H1 (cell line): ENCODE measurements at regions not wholly inside any gene's neighbourhood (a gene's known extent, or its start where the extent isn't known, plus 50 kb on each side); places are given as distances from the start of the nearest gene placed in this dataset.

Source experiments
- CBX5 ChIP-seq: fragments of 300-800, 300-1000 bp; sonication (generic); IDR thresholded peaks from 2 replicates; pipeline ENCODE4 v1.7.1; 2016; ENCODE audit warnings: antibody characterized with exemption, low read length, low read depth
- PHF8 ChIP-seq: fragments of 200-600 bp; sonication (generic); conservative IDR thresholded peaks from 2 replicates; pipeline ENCODE4 v1.7.1; 2012; ENCODE audit warnings: low read depth, mild to moderate bottlenecking, inconsistent platforms, low read length, moderate library complexity
- RBBP5 ChIP-seq: IDR thresholded peaks from 2 replicates; pipeline ENCODE4 v1.7.1; 2012; ENCODE audit warnings: low read depth, mild to moderate bottlenecking, inconsistent platforms, low read length, moderate library complexity, borderline replicate concordance
- TCF12 ChIP-seq: IDR thresholded peaks from 2 replicates; pipeline ENCODE4 v1.6.1; 2011; ENCODE audit warnings: low read depth, mild to moderate bottlenecking, low read length

DNA sequence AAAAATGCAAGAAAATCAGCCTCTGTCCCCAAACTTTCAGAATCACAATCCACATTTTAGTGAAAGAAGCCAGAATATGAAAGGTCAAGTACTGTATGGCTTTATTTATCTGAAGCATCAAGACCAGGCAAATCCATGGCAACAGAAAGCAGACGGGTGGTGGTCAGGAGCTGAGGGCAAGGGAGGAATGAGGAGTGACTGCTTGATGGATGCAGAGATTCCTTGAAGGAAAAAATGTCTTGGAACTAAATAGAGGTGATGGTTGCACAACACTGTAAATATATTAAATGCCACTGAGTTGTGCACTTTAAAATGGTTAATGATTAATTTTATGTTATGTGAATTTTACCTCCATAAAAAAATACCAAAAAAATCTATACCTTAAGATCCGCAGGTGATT lies 165.1 kb downstream of the GXYLT1 start (continued):
- TF ChIP-seq TCF12 (no peak), PHF8 (no peak), CBX5 (no peak), RBBP5 (no peak)
- TF ChIP-seq, all 59 proteins: peak for 0
